GM21786 (cell line): ENCODE measurements at regions not wholly inside any gene's neighbourhood (a gene's known extent, or its start where the extent isn't known, plus 50 kb on each side); places are given as distances from the start of the nearest gene placed in this dataset.

Experiments used
- ATAC-seq: cut with Tn5 transposase; IDR thresholded peaks from one replicate; pipeline ENCODE4 v1.9.1; 2021; ENCODE audit not compliant: unreplicated experiment

DNA sequence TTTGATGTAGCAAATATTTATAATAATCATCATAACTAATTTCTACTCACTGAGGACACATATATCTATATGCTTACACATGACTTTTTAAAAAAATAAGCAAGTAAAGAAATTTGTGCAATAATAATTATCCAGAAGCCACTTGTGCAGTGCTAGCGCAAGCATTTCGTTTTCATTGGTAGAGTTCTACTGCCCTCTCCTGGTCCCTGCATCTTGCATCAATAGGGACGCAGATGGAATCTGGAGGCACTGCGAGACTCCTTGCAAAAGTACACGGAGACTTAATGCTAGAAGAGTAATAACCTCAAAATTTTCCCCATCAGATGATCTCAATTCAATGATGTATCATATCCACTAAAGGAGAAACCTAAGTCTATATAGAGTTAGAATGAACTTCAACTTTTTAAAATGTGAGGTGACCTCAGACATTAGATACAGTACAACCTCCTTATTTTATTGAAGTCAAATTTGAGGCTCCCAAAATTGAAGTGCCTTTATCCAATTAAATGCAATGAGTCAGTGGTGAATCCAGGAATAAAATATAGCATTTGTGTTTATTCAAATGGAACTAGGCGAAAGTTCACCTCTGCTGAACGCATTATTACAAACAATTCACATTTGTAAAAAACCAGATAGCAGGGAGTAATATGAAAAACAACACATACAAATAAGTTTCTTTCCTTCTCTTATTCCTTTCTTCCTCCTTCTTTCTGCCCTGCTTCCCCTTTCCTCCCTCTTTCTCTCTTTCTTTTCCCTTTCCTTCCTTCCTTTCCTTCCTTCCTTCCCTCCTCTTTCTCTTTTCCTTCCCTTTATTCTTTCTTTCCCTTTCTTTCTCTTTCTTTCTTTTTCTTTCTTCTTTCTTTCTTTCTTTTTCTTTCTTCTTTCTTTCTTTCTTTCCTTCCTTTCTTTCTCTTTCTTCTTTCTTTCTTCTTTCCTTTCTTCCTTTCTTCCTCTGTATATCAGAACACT lies 450.0 kb downstream of the ANKRD50 start:
- ATAC-seq, result peak; percentile 85

DNA sequence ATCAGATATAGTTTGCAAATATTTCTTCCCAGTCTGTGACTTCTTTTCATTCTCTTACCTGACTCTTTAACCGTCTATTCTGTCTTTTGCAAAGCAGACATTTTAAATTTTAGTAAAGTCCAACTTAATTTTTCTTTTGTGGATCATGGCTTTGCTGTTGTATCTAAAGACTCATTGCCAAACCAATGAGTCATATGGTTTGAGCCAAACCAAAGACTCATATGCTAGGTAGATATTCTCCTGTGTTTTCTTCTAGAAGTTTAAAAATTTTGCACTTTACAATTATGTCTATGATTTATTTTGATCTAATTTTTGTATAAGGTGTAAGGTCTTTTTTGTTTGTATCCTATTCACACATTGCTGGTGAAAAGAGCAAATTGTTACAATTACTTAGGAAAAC lies 446.8 kb downstream of the ANKRD50 start:
- ATAC-seq, result no peak

DNA sequence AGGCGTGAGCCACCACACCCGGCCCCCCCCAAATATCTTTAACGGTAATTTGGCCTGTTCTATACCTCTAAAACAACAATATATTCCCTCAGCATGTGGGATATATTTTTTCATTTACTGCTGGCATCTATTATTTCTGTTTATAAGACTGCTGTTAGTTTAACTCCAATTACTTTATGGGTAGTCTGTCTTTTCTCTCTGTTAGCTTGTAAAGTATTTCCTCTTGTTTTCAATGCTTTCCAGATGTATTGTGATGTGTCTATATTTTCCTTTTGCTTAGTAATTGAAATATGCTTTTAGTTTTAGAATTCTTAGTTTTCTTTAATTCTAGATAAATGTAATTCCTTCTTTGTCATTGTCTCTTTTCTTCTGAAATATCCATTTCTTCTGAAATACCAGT lies 445.8 kb downstream of the ANKRD50 start:
- no peak for ATAC-seq

DNA sequence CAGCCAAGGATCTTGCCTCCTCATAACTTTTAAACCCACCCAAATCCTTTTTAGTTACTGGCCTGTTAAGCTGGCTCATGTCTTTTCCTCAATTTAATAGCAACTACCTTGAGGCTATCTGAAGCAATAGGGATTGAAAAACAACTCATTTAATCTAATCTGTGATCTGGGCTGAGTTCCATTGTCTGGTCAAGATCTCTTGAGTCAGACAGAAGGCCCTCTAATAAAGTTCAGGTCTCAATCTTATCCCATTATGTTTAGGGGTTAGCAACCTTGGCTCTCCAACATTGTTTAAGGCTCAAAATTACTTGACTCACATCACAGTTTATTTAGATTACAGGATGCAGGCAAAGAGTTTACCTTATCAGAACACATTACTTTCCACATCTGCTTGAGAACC lies 436.1 kb downstream of the ANKRD50 start:
- ATAC-seq, result no peak

DNA sequence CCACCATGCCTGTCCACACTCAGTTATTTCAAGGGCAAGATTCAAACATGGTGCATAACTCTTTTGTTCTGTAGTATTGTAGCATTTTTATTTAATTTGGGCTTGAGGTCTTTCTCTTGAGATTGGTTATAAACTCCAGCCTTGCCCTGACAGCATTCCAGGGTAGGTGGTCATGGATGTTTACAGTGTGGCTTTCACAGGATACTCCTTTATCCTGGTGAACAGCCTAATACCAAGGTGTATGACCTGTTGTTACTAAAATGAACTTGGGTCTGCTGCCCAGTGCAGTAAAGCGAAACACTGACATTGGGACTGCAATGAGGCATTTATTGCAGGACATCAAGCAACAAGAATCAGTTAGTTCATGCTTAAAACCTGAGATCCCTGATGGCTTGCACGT lies 434.8 kb downstream of the ANKRD50 start:
- no peak for ATAC-seq

DNA sequence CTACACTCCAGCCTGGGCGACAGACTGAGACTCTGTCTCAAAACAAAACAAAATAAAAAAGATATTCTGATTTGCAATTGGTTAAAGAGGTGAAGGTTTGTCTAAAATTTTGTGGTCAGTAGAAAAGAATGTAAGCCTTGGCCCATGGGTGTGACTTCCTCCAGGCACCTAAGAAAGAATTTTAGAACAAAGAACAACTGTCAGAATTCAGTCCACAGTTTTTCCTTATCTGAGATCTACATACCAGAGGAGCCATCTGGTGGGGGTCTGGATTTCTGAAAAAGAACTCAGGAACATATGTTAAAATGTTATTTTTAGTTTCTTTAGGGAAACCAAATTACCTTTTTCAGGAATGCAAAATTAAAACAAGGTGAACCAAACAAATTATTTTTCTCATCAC lies 434.1 kb downstream of the ANKRD50 start:
- ATAC-seq, result no peak

DNA sequence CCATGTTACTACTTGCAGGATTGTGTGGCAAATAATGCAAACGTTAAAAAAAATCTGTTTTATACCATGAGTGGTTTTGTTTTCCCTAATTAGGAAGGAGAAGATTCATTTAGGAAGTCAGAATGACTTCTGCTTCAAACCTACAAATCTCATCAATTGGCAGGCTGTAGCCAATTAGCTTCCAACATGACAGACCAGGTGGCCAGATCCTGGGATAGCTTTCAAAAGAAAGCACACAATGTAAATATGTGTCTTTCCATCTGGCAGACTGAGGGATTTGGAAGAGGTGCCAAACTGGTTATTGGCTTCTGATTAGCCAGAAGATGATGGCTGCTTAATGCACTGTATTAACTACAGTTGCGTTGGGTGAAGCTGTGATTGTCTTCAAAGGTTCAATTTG lies 432.8 kb downstream of the ANKRD50 start:
- ATAC-seq, result no peak

DNA sequence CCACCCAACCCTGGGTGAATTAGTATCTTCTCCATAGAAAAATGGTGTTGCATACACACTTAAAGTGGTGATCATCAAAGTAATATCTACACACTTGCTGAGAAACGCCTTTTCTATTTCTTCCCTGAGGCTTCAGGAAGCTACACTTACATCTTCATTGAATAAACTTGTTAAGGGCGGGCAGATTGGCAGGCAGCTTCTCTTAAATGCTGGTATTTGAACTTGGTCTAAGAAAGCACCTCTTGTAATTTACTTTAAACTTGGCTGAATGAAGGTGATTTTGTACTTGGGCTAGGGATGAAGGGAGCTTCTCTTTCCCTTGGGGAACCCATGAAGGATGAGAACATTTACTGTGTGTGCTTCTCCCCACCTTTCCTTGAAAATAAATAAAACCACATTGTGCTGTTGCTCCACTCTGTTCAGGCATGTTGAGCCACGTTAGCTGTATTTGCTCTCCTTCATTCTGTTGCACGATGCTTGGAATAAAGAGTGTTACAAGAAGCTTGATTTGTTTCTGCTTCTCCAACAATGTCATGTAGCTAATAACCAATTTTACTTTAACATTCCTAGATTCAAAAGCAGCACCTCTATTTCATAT lies 430.1 kb downstream of the ANKRD50 start:
- no peak for ATAC-seq

DNA sequence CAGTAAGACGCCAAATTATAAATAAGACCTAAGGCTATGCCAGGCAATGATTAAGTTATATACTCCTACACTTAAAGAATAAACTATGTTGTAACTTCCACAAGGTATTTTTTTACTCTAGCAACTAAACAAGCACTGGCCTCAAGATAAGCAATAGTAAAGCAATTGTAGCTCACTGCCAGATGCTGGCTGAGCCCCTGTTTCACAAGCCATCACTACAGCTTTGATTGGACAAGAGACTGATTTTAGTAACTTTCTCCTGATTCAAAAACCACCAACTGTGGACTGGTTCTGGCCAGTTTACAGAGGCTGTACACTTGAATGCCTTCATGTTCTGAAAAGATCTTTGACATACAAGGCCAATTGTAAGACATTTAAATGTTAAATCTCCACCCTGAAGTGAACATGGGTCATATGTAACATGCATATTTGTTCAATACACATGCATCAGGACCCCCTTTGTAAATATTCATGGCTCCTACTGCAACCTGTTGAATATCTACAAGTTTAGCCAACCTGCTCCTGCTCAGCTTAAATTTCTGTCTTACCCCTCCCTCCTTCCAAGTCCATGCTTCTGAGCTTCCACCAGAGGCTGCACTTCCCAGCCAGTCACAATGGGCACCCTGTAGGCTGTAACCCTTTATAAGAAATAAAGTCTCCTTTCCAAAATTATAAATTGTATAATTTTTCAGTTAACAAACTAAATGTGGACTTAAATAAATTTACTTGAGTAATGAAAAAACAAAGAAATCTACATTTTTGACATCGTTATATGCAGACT lies 423.6 kb downstream of the ANKRD50 start:
- ATAC-seq, result no peak

DNA sequence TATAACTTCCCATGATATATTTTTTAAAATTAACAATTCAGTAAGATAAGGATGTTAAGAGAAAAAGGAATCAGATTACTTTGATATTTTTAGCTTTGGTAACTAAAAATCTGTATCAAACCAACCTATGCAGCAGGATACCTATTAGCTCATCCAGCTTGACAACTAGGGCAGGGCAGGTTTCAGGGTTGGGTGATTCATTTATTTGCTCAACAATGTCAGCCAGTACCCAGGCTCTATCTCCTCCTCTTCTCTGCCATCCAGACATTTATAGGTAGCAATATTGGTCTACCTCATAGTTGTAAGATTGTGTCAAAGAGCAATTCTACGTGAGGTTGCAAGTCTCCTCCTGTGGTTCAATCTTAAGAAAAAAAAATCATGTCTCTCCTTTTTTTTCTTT lies 421.9 kb downstream of the ANKRD50 start:
- ATAC-seq, result no peak

DNA sequence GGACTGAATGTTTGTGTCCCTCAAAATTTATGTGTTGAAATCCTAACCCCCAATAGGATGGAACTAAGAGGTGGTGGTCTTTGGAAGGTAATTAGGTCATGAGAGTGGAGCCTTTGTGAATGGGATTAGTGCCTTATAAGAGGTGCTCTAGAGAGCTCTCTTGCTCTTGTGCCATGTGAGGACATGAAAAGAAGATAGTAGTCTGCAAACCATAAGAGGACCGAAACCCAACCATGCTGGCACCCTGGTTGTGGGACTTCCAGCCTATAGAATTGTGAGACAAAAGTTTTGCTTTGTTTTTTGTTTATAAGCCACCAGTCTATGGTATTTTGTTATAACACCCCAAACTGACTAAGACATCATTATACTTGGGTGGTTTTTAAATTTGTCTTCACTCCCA lies 417.1 kb downstream of the ANKRD50 start:
- ATAC-seq, result no peak

DNA sequence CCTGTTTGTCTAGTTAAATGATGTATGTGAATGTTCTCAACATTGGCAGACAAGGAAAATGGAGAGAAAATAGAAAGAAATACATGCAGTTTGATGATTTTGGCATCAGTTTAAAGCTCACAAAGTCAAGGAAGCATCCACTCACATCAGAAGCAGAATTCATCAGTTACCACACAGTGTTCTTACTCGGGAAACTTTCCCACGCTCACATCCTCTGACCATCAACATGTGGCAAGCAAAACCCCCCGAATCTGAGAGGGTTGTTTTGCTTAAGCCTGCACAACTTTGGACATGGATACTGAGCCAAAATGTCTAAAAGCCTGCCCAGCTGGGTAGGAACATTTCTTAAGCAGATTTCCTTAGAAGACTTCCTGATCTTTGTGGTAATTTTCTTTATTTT lies 407.6 kb downstream of the ANKRD50 start:
- ATAC-seq, result no peak

DNA sequence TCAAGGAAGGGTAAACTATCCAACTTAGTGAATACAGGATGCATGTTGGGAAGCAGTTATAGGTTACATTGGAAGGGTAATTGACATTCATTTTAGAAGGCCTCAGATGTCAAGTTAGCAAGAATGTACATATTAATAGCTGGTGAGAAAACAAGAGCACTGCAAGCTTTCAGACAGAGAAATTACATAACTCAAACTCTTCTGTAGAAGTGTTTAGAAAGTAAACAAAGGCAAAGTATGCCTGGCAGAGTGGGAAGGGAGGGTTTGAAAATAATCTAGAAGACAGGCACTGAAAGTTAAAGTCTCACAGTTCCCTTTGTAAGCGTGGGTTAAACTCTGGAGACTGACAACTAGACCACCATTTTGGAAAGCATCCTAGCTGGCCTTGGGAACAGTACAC lies 406.2 kb downstream of the ANKRD50 start:
- ATAC-seq, result no peak

DNA sequence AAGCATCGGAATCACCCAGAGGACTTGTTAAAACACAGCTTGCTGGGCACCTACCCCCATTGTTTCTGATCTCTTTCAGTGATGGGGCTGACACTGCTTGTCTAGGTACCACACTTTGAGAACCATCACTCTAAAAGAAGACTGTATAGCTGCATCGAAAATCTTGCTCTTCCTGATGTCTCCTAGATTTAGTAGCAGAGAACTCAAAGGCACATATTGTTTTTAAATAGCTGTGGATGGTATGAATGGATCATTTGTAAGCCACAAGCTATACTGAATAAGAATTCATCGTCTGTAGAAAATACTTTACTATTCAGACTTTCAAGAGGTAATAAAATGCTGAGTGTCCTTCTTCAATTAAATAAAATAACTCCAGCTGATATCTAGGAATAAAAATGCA lies 405.4 kb downstream of the ANKRD50 start:
- ATAC-seq, result no peak

DNA sequence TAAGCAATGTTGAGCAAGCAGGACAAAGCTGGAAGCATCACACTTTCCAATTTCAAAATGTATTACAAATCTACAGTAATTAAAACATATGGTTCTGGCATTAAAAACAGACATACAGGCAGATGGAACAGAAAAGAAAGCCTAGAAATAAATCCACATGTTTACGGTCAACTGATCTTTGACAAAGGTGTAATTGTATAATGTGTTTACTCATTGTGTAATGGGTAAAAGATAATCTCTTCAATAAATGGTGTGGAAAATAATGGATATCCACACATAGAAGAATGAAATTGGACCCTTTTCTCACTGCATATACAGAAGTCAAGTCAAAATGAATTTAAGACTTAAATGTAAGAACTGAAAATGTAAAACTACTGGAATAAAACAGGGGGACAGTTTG lies 394.2 kb downstream of the ANKRD50 start:
- no peak for ATAC-seq

DNA sequence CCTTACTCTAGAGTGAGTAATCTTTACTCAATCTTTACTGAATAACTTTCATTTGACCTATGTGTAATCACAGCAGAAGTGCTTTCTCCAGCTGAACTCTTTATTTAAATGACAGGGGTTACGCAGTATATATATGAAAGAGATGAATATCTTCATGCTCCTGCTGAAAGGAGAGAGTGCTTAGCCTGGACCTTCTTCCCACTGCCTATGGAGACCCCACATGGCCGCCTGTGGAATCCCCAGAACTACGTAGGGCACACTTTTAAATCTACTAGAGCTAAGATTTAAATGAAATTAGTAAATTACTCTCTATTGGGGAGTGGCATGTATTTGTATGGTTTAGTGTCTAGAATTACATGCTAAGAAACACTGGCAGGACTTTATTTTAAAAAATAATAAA lies 391.2 kb downstream of the ANKRD50 start:
- ATAC-seq, result no peak

DNA sequence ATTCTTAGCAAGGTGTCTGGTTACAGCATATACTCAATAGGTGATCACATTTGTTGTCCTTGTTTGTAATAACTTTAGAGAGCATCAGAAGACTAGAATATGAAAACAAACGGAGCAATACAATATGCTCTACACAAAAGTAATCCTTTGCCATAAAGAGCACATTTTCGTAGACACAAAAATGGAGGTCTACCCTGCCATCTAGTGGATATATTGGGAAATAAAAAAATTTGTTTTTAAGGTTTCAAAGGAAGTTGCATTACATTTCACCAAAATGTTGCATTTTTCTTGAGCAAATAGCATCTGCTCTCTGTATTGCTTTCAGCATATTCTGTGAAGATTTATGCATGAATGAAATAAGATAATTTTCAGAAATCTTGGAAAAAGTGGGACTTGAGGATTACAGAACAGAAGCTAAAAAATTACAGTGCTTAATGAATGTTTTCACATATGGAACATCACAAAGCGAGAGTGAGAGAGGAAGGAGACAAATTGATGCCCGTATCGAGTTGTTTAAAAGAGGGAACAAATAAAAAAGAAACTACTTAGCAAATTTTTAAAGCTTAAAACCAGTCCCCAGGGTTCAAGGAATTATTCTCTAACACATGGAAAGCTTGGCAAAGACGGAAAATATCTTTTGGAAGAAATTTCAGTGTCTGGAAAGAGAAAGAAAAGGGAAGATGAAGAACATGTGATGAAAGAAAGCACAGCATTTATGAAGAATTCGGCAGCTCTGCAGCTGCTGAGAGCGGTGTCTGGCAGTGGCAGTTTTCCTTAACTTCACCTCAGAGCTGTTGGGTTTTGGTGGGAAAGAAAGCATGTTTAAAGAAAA lies 390.1 kb downstream of the ANKRD50 start:
- no peak for ATAC-seq

DNA sequence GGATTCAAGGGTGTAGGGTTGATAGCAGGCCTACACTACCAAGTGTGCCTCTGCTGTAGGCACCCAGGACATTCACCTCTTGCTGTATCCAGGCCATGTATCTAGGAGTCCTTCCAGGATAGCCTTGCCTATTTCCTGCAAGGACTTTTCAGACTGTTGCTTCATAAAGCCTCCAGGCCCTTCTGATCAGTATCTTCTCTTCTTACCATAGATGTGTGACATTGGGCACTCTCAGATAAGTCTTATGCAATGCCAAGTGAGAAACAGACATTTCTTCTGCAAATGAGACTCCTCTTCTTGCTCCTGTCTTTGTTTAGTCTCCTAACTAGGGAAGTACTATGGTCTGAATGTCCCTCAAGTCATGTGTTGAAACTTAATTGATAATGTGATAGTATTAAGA lies 386.8 kb downstream of the ANKRD50 start:
- ATAC-seq, result no peak

DNA sequence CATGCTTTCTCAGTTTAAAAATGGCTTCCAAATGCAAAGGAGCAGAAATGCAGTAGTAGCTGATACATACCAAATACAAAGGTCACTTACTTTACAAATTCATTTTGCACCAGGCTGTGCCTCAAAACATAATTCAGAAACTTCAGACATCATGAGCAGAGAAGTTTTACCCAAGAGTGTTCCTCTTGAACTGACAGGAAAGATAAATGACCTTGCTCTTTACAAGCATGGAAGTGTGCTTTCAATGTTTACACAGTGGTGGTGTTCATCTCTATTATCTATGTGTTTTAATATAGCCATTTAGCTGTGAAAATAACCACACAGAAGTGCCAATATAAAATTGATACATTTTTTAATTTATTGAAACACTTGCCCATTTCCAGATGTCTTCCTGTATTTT lies 383.4 kb downstream of the ANKRD50 start:
- no peak for ATAC-seq

DNA sequence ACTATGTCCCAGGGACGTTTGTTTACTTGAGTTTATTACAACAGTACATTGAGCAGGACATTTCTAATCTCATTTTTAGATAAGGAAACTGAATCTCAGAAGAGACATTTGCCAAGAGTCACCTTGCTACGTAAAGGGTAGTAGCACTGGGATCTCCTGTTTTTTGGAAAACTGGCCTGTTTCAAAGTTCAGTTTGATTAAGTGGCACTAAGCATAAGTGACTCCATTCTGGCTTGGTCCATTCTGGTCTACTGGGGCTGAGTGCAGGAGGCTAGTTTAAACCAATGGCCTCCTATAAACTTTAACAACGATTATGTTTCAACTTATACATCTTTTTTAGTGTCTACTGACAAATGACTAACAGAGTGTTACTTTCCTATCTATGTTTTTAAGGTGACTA lies 382.5 kb downstream of the ANKRD50 start:
- no peak for ATAC-seq

DNA sequence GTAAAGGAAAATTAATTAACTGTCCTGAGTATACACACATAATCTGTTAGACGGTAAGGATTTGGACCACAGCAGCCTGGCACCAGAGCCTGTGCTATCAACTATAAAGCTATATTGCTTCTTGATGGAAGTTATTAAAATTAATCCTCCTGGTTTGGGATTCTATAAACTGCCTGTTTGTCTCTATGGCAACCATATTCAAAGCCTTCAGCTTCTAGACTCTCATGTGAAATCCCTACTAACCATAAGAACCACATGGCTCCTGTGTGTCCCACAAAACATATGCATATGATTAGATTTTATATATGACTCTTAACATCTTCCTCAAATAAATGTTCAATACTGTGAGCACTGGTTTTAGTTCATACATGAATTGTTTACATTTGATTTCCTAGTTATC lies 380.8 kb downstream of the ANKRD50 start:
- no peak for ATAC-seq
